HG03139 (cell line): ENCODE measurements at regions not wholly inside any gene's neighbourhood (a gene's known extent, or its start where the extent isn't known, plus 50 kb on each side); places are given as distances from the start of the nearest gene placed in this dataset.

Experiments
- ATAC-seq: cut with Tn5 transposase; IDR thresholded peaks from one replicate; pipeline ENCODE4 v1.9.1; 2021; ENCODE audit not compliant: unreplicated experiment

GRCh38 chr4:112889619-112890527 lies 159.6 kb upstream of the ANK2 start:
- no peak for ATAC-seq

GRCh38 chr4:112894480-112894879 lies 155.0 kb upstream of the ANK2 start:
- ATAC-seq: no peak

DNA sequence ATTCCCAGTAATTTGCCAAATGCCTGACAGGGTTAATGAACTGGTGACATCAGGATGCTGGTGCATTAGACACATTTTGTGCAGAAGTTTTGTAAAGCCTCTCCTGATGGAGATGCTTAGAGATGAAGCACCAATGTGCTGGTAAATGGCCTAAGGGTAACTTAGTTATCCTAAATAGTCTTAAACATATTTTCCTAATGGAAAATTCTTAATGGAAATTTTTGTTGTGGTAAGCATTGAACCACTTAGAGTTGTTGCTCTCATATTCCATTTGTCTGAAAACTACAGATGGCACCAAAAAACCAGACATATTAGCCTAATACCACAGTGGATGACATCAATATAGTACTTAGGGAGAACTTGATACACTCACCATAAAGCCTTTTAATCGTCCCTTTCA lies 154.5 kb upstream of the ANK2 start:
- ATAC-seq: no peak

- no peak for ATAC-seq
These were observed 153.4 kb upstream of the ANK2 start for GRCh38 chr4:112895811-112896608.

DNA sequence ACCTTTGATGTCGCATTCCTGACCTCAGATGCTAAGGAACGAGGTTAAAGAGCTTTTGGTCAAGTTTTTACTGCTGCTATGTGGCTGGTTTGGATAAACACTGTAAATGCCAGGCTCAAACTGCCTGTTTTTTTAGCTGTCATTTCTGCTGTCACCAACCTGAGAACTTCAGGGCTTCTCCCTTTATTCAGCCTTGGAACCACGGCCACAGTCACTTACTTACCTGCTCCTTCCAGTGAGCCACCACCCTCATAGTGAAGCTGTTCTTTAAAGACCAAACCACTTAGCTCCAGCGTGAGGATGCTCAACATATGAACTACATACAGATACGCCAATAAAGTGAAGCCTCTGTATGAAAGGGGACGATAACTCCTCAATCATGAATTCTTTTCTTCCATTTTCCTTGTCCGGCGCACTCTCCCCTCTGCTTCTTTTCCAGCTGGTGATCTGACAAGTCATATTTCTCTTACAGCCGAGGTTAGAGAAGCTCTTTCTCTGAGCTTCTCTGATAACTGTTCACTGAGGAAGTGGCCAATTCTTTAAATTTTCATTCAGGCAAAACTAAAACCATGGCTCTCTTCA lies 152.8 kb upstream of the ANK2 start:
- no peak for ATAC-seq

- ATAC-seq: no peak
These were observed 151.9 kb upstream of the ANK2 start for GRCh38 chr4:112897543-112897942.

DNA sequence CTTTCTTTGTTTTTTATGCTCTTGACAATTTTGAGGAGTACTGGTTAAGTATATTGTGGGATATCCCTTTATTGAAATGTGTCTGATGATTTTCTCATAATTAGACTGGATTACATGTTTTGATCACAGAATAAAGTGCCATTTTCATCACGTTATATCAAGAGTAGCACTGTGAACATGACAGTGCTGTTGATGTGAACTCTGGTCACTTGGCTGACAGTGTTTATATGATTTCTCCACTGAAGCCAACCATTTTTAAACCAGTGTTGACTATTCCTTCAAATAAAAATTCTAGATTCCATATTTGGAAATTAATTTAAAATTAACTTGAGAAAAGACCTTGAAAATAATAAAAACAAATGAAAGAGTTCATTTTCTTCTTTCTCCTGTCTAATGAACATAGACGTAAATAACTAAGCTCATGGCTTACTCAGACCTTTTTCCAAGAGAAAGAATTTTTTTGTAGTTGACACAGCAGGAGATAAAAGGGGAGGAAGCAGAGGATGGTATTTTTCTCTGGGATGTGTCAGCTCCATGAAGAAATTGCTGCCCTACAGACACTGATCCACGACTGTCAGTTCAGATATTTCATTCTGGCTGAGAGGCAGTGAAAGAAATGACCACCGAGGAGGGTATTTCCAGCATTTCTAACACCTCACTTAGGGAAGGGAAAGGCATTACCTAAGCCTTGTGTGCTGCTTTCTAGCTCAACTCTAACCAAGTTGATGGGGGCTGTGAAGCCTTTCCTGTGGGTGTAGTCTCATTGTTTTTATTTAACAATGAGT lies 150.9 kb upstream of the ANK2 start:
- no peak for ATAC-seq

DNA sequence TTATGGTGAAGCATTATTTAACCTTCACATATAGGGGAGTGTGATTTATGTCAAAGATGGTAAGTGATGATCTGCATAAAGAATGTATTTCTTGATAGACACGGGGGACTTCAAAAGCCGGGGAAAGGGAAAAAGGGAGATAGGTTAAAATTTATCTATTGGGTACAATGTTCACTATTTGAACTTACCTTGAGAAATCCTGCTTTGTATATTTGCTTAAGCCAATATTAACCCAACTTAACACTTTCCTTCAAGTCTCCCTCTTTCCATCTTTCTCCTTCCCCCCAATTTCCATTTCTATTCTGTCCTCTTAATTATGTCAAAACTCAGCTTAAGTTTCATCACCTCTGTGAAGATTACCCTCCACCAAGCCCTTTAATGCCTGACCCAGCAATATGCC lies 149.0 kb upstream of the ANK2 start:
- no peak for ATAC-seq

GRCh38 chr4:112901962-112902411 lies 147.5 kb upstream of the ANK2 start:
- ATAC-seq: no peak

DNA sequence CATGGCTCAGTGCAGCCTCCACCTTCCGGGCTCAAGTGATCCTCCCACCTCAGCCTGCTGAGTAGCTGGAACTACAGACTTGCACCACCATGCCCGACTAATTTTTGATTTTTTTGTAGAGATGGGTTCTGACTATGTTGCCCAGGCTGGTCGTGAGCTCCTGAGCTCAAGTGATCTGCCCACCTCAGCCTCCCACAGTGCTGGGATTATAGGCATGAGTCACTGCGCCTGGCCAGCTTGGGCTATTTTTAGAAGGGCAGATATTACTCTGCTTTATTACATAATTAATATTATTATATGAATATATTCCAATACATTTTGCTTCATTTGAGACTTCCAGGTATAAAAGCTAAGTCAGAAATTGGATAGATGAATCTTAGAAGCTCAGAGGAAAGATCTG lies 143.7 kb upstream of the ANK2 start:
- ATAC-seq: no peak

GRCh38 chr4:112908511-112908910 lies 140.9 kb upstream of the ANK2 start:
- ATAC-seq: no peak

GRCh38 chr4:112910109-112910736 lies 139.2 kb upstream of the ANK2 start:
- ATAC-seq: no peak

GRCh38 chr4:112916868-112917267 lies 132.6 kb upstream of the ANK2 start:
- ATAC-seq: no peak

- no peak for ATAC-seq
These were observed 125.9 kb upstream of the ANK2 start for GRCh38 chr4:112923516-112923915.

- no peak for ATAC-seq
These were observed 122.6 kb upstream of the ANK2 start for GRCh38 chr4:112926819-112927218.

GRCh38 chr4:112927544-112927943 lies 121.9 kb upstream of the ANK2 start:
- no peak for ATAC-seq

GRCh38 chr4:112931001-112931400 lies 118.5 kb upstream of the ANK2 start:
- no peak for ATAC-seq

DNA sequence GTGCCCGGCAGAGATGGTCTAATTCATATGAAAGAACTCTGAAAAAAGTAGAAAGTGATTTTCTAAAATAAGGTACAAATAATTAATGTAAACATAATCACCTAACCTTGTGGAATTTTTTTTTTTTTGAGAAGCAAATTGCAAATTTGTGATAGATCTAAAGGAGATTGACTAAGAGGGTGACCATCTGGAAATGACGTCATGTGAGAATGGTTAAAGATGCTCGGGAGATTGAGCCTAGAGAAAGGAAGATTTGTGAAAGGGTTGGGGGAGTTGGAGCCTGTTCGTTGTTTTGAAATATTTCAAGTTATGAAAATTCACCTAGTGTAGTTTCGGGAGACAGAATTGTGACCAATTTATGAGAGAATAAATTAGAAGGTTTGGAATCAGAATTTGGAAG lies 115.7 kb upstream of the ANK2 start:
- ATAC-seq: no peak

GRCh38 chr4:112938461-112939058 lies 110.9 kb upstream of the ANK2 start:
- no peak for ATAC-seq

- no peak for ATAC-seq
These were observed 109.6 kb upstream of the ANK2 start for GRCh38 chr4:112939901-112940300.
